Heart right ventricle (tissue), 16 donors: ENCODE measurements at regions not wholly inside any gene's neighbourhood (a gene's known extent, or its start where the extent isn't known, plus 50 kb on each side); places are given as distances from the start of the nearest gene placed in this dataset.

ENCODE experiments used
- ATAC-seq, 8 donors: fragments of 200-7000 bp; cut with Tn5 transposase; one replicate each; pipeline ENCODE4 v1.9.1; 2020; ENCODE audit warnings: mild to moderate bottlenecking in 8 of 8, moderate library complexity in 8 of 8, moderate number of reproducible peaks in 1 of 8
- DNase-seq, 2 donors: peaks; one replicate each; pipeline ENCODE4 v3.0.0-alpha.2; 2020
- H3K27ac ChIP-seq, 10 donors: fragments of 200-600 bp; sonication (generic) in 2 of 10; one replicate each; pipeline versions ENCODE4 v1.5.0 to v1.8.0; 2020 to 2022; ENCODE audit warnings: mild to moderate bottlenecking in 3 of 10
- H3K27me3 ChIP-seq, 7 donors: fragments of 200-600 bp; one replicate each; pipeline ENCODE4 v1.8.0; 2021 to 2022; ENCODE audit warnings: mild to moderate bottlenecking in 2 of 7
- H3K36me3 ChIP-seq, 9 donors: fragments of 200-600 bp; sonication (generic) in 1 of 9; one replicate each; pipeline versions ENCODE4 v1.5.0 to v1.8.0; 2020 to 2022; ENCODE audit warnings: mild to moderate bottlenecking in 2 of 9
- H3K4me1 ChIP-seq, 9 donors: fragments of 200-600 bp; sonication (generic) in 1 of 9; one replicate each; pipeline versions ENCODE4 v1.5.0 to v1.8.0; 2020 to 2022; ENCODE audit warnings: mild to moderate bottlenecking in 4 of 9
- H3K4me3 ChIP-seq, 10 donors: fragments of 200-600 bp; sonication (generic) in 2 of 10; one replicate each; pipeline versions ENCODE4 v1.5.0 to v1.8.0; 2020 to 2022; ENCODE audit warnings: mild to moderate bottlenecking in 7 of 10, moderate library complexity in 2 of 10
- H3K9me3 ChIP-seq, 11 donors: fragments of 200-600 bp in 10 of 11; sonication (generic) in 2 of 11; one replicate each; pipeline versions ENCODE4 v1.5.0 to v1.8.0; 2013 to 2022; ENCODE audit warnings: mild to moderate bottlenecking in 2 of 11, control low read depth in 1 of 11, moderate library complexity in 1 of 11
- CTCF ChIP-seq, 9 donors: fragments of 200-600 bp; sonication (generic) in 2 of 9; IDR thresholded peaks; one replicate each; pipeline versions ENCODE4 v1.5.0 to v1.8.0; 2021 to 2022; ENCODE audit warnings: antibody characterized with exemption in 9 of 9, mild to moderate bottlenecking in 5 of 9, moderate library complexity in 1 of 9
- WGBS, 2 donors: extraction: QIAGEN DNeasy Blood & Tissue Kit; methylation state at CpG; one replicate each; pipeline ENCODE4 v1.1.7; 2013; ENCODE audit warnings: inconsistent platforms in 1 of 2; 5-methylcytosine and 5-hydroxymethylcytosine counted together
- intact Hi-C, 10 donors: fragments of 100-400 bp; cut with DNase I; formaldehyde crosslinking; loops; one replicate each; pipeline versions ENCODE4 v1.11.1 to v1.14.2; 2022
- donor health status: Arrhythmogenic right ventricular cardiomyopathy.
- donor health status: ischemic (EF 13 %, LVEDD 7.1; RV severe dilation, severe dysfunction).
- donor health status: healthy with polysubstance abuse.
- donor health status: DM: no; HTN: yes; CAD: no.
- donor health status: DM: no; HTN: no; CAD: no.
- donor health status: ischemic (EF 25% LVEDD 6.9; RV normal size, moderate dysfunction).
- donor health status: ischemic (EF 25% LVEDD 5.7; RV mildly dilated, moderate dysfunction).
- donor health status: healthy.
- donor health status: DM: yes; HTN: yes; CAD: no.
- donor health status: Ischemic cardiomyopathy.
- donor health status: ischemic (EF 35%, LVEDD 5.7; RV mildly dilated, moderate dysfunction).
- donor health status: nonischemic (EF 11% LVEDD 7.7; RV severe dilation, severe dysfunction).
- donor health status: DM: yes; HTN: yes; CAD: no.
- donor health status: PGD.
- donor health status: ischemic (EF 29% LVEDD 5.4; RV normal size, mild dysfunction).
- donor health status: nonischemic (EF 23%, LVEDD 6.1; RV moderate dilation, normal function).

- DNase-seq (no peak), ATAC-seq (no peak)
- Histone ChIP-seq H3K27ac (no peak overlapping the region), H3K36me3 (no peaks in the 10 kb centered on the region), H3K27me3 (no peaks in the 10 kb centered on the region), H3K9me3 (peaks cover 0 to 7% (median 0%) of the 10 kb centered on the region in 11 donors), H3K4me3 (no peak overlapping the region), H3K4me1 (peaks cover 4 to 20% (median 14%) of the 10 kb centered on the region in 9 donors)
- 78 to 84% methylated on average over 1 of the region's 1 CpG for WGBS, 2 donors
- intact Hi-C loops = no loop called here
- no peak for TF ChIP-seq CTCF (IDR thresholded peaks at IDR 0.05)
Observed at GRCh38 chr2:200230716-200231115, 75.8 kb upstream of the SPATS2L start.

DNA sequence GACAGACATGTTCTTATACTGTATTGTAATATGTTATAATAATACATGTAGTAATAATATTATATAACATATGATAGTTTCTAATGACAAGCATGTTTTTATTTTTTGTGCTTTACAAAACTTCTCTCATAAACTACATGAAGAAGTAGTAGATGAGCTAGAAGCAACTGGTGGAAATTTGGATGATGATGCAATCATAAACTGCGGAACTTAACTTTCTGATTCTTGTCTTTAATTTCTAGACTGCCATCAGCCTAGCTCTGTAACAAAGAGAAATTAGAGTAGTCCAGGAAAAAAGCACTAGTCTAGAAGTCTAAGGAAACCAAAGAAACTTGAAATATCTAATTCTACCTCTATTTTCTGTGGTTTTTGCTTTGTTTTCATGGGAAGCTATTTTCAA lies 71.0 kb upstream of the SPATS2L start:
- no peak for ATAC-seq
- intact Hi-C loops = no loop called here
- Histone ChIP-seq H3K27me3 (peaks cover 0 to 6% (median 0%) of the 10 kb centered on the region in 7 donors), H3K36me3 (no peaks in the 10 kb centered on the region), H3K4me3 (no peak overlapping the region), H3K9me3 (peaks cover 0 to 7% (median 0%) of the 10 kb centered on the region in 11 donors), H3K4me1 (no peaks in the 10 kb centered on the region), H3K27ac (no peak overlapping the region)
- TF ChIP-seq CTCF (IDR thresholded peaks at IDR 0.05) = no peak
- WGBS, 2 donors = 91 to 95% methylated on average over 1 of the region's 1 CpG
- no peak for DNase-seq

GRCh38 chr2:200239216-200239615 lies 67.3 kb upstream of the SPATS2L start:
- intact Hi-C loops = no loop called here
- Histone ChIP-seq H3K9me3 (no peaks in the 10 kb centered on the region), H3K27ac (no peak overlapping the region), H3K36me3 (no peaks in the 10 kb centered on the region), H3K4me3 (no peak overlapping the region), H3K4me1 (no peaks in the 10 kb centered on the region), H3K27me3 (peaks cover 0 to 6% (median 0%) of the 10 kb centered on the region in 7 donors)
- 55 to 62% methylated on average over 2 of the region's 2 CpGs for WGBS, 2 donors
- ATAC-seq (no peak), DNase-seq (no peak)
- no peak for TF ChIP-seq CTCF (IDR thresholded peaks at IDR 0.05)

DNA sequence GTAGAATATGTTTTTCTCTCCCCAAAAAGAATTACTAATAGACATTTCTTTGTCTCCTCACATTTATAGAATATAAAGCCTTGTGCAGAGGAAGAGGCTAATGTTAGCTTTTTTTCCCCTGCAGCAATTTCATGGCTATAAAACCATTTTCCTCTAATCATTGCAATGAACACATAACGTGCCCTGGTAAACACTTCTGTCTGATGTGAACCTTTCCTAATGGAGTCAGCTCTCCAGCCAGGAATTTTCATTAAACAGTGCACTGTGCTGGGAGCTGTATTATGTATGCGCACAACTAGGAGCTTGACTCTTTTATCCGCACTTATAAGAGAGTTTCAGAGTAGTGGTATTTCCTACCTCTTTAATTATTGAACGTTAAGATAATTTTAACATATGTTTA lies 63.9 kb upstream of the SPATS2L start:
- 80 to 82% methylated on average over 4 of the region's 4 CpGs for WGBS, 2 donors
- no peak for TF ChIP-seq CTCF (IDR thresholded peaks at IDR 0.05)
- Histone ChIP-seq H3K9me3 (no peaks in the 10 kb centered on the region), H3K27me3 (peaks cover 0 to 6% (median 0%) of the 10 kb centered on the region in 7 donors), H3K27ac (no peak overlapping the region), H3K36me3 (no peaks in the 10 kb centered on the region), H3K4me1 (no peaks in the 10 kb centered on the region), H3K4me3 (no peak overlapping the region)
- intact Hi-C loops = no loop called here
- ATAC-seq (no peak), DNase-seq (no peak)
